ENCODE measurements at regions not wholly inside any gene's neighbourhood (a gene's known extent, or its start where the extent isn't known, plus 50 kb on each side); places are given as distances from the start of the nearest gene placed in this dataset.

DNA sequence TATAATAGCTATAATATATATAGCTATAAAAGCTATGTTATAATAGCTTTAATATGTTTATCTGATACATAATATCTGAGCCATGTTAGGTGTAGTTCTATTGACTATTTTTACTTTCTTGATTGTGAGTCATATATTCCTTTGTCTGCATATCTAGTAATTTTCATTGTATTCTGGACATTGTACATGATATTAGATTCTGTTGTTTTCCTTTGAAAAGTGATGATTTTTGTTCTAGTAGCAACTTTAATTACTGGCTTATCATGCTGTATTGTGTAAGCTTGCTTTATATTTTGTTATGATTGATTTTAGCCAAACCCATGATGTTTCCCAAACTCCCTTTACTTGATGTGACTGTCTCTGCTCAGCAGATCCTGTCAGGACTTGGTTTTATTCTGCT is 125.7 kb upstream of the TCF4 start:
- TF ChIP-seq, protein P1, sequence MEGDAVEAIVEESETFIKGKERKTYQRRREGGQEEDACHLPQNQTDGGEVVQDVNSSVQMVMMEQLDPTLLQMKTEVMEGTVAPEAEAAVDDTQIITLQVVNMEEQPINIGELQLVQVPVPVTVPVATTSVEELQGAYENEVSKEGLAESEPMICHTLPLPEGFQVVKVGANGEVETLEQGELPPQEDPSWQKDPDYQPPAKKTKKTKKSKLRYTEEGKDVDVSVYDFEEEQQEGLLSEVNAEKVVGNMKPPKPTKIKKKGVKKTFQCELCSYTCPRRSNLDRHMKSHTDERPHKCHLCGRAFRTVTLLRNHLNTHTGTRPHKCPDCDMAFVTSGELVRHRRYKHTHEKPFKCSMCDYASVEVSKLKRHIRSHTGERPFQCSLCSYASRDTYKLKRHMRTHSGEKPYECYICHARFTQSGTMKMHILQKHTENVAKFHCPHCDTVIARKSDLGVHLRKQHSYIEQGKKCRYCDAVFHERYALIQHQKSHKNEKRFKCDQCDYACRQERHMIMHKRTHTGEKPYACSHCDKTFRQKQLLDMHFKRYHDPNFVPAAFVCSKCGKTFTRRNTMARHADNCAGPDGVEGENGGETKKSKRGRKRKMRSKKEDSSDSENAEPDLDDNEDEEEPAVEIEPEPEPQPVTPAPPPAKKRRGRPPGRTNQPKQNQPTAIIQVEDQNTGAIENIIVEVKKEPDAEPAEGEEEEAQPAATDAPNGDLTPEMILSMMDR (IDR thresholded peaks at IDR 0.05): no peak
- H3K4me3 ChIP-seq (ENCODE audit: low read length): no peak overlapping the region
- H3K27me3 ChIP-seq (ENCODE audit: control insufficient read depth, insufficient read depth, low read length): no peaks in the 10 kb centered on the region

DNA sequence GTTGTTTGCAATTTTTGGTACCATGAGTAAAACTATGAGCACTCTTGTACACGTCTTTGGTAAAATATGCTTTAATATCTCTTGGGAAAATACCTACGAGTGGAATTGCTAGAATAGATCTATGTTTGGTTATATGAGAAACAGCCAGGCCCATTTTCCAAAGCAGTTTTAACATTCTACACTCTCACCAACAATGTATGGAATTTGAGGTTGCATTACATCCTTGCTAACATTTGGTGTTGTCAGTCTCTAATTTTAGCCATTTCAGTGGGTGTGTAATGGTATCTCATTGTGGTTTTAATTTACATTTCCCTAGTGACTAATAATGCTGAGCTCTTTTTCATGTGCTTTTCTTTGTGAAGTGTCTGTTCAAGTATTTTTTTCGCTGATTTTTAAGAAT is 118.9 kb upstream of the TCF4 start:
- DNase-seq (no peak), ATAC-seq (no peak)
- Mint-ChIP-seq H3K27ac (no peak overlapping the region), H3K9me3 (peaks cover 2 to 5% of the 10 kb centered on the region in 2 donors), H3K4me1 (no peaks in the 10 kb centered on the region), H3K4me3 (no peak overlapping the region), H3K27me3 (ENCODE audit: low read depth in 2 of 2) (no peaks in the 10 kb centered on the region), H3K36me3 (no peaks in the 10 kb centered on the region)
- TF ChIP-seq, protein P1 (IDR thresholded peaks at IDR 0.05): no peak
- no peaks in the 10 kb centered on the region for H3K36me3 ChIP-seq (ENCODE audit: control insufficient read depth, insufficient read depth, low read length)
- no peaks in the 10 kb centered on the region for H3K4me1 ChIP-seq (ENCODE audit: control insufficient read depth, insufficient read depth, low read length)
- no peaks in the 10 kb centered on the region for H3K9me3 ChIP-seq (ENCODE audit: control insufficient read depth, insufficient read depth, low read length)
- intact Hi-C loops (cut with micrococcal nuclease): no loop called here
- no peaks in the 10 kb centered on the region for H3K27me3 ChIP-seq (ENCODE audit: control insufficient read depth, insufficient read depth, low read length)
- no peak overlapping the region for H3K4me3 ChIP-seq (ENCODE audit: low read length)
- no peak overlapping the region for H3K27ac ChIP-seq (ENCODE audit: low read length)
- WGBS (ENCODE audit: insufficient coverage): 69% methylated on average over 3 of the region's 3 CpGs

More for the DNA sequence above, 125.7 kb upstream of the TCF4 start:
- Mint-ChIP-seq H3K36me3 (no peaks in the 10 kb centered on the region), H3K4me3 (no peak overlapping the region), H3K27ac (no peak overlapping the region), H3K27me3 (ENCODE audit: low read depth in 2 of 2) (no peaks in the 10 kb centered on the region), H3K9me3 (peaks cover 8% of the 10 kb centered on the region in 2 donors), H3K4me1 (no peaks in the 10 kb centered on the region)
- no peak for DNase-seq
- intact Hi-C loops (cut with micrococcal nuclease): no loop called here
- ATAC-seq: no peak
- Histone ChIP-seq H3K36me3 (ENCODE audit: control insufficient read depth, insufficient read depth, low read length) (no peaks in the 10 kb centered on the region), H3K4me1 (ENCODE audit: control insufficient read depth, insufficient read depth, low read length) (no peaks in the 10 kb centered on the region), H3K9me3 (ENCODE audit: control insufficient read depth, insufficient read depth, low read length) (no peaks in the 10 kb centered on the region), H3K27ac (ENCODE audit: low read length) (no peak overlapping the region)

DNA sequence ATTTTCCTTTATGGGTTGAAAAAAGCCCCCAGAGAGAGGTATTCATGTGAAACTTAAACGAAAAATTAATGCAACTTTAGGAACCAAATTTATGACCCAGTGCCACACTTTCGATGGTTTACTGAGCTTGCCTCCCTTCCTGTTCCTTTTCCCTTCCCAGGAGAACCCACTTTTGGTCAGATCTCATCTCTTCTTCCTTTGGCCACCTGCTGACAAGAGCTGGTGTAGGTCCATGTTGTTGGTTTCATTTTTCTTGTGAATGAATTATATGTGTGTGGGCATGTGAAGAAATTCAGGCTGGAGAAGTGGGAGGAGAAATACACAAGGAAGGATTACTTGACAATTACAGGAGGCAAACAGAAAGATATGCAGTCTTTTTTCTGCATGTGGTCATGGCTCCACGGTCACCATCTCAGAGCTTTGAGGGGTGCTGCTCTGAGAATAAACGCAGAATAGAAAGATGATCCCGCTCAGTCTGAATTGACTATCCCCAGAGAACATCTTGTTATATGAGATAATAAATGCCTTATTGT is 111.3 kb upstream of the TCF4 start:
- Mint-ChIP-seq H3K4me1 (peaks cover 0 to 2% of the 10 kb centered on the region in 2 donors), H3K36me3 (no peaks in the 10 kb centered on the region), H3K27ac (no peak overlapping the region), H3K4me3 (no peak overlapping the region), H3K9me3 (no peaks in the 10 kb centered on the region), H3K27me3 (ENCODE audit: low read depth in 2 of 2) (no peaks in the 10 kb centered on the region)
- Histone ChIP-seq H3K27ac (ENCODE audit: low read length) (no peak overlapping the region), H3K4me1 (ENCODE audit: control insufficient read depth, insufficient read depth, low read length) (no peaks in the 10 kb centered on the region), H3K9me3 (ENCODE audit: control insufficient read depth, insufficient read depth, low read length) (no peaks in the 10 kb centered on the region), H3K36me3 (ENCODE audit: control insufficient read depth, insufficient read depth, low read length) (no peaks in the 10 kb centered on the region), H3K27me3 (ENCODE audit: control insufficient read depth, insufficient read depth, low read length) (no peaks in the 10 kb centered on the region), H3K4me3 (ENCODE audit: low read length) (no peak overlapping the region)
- intact Hi-C loops (cut with micrococcal nuclease): no loop called here
- ATAC-seq (no peak), DNase-seq (no peak)
- TF ChIP-seq, protein P1 (IDR thresholded peaks at IDR 0.05): no peak
- 61% methylated on average over 5 of the region's 5 CpGs for WGBS (ENCODE audit: insufficient coverage)

DNA sequence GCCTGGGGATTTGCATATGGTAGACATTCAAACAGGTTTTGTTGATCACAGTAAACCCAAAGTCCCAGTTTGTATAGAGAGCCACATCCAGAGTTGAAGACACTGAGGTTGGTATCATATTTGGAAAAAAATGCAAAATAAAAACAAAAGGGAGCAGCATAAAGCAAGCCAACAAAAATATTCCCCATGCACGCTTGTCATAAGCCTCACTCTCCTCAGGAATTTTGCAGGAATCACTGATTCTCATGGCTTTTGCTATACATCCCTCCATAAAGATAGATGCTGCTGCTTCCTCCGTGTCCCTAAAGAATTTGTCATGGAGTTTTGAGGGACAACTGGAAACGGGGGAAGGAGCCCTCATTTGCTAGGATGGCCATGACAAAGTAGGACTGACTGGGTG is 108.8 kb upstream of the TCF4 start:
- Histone ChIP-seq H3K4me3 (ENCODE audit: low read length) (no peak overlapping the region), H3K9me3 (ENCODE audit: control insufficient read depth, insufficient read depth, low read length) (no peaks in the 10 kb centered on the region), H3K4me1 (ENCODE audit: control insufficient read depth, insufficient read depth, low read length) (no peaks in the 10 kb centered on the region), H3K27me3 (ENCODE audit: control insufficient read depth, insufficient read depth, low read length) (no peaks in the 10 kb centered on the region), H3K36me3 (ENCODE audit: control insufficient read depth, insufficient read depth, low read length) (no peaks in the 10 kb centered on the region), H3K27ac (ENCODE audit: low read length) (no peak overlapping the region)
- TF ChIP-seq, protein P1 (IDR thresholded peaks at IDR 0.05): no peak
- intact Hi-C loops (cut with micrococcal nuclease): no loop called here
- ATAC-seq: no peak
- H3K4me3 Mint-ChIP-seq: no peak overlapping the region
- WGBS (ENCODE audit: insufficient coverage): 87% methylated on average over 3 of the region's 3 CpGs
- H3K4me1 Mint-ChIP-seq: peaks cover 0 to 5% of the 10 kb centered on the region in 2 donors
- H3K27me3 Mint-ChIP-seq (ENCODE audit: low read depth in 2 of 2): no peaks in the 10 kb centered on the region
- H3K36me3 Mint-ChIP-seq: no peaks in the 10 kb centered on the region
- DNase-seq: no peak
- no peak overlapping the region for H3K27ac Mint-ChIP-seq
- no peaks in the 10 kb centered on the region for H3K9me3 Mint-ChIP-seq
